ENCODE measurements at regions not wholly inside any gene's neighbourhood (a gene's known extent, or its start where the extent isn't known, plus 50 kb on each side); places are given as distances from the start of the nearest gene placed in this dataset.

GRCh38 chr21:23452384-23453083, 2154.7 kb downstream of the MRPL39 start:
- WGBS, 2 experiments (ENCODE audit: extremely low coverage in 2 of 2, insufficient read length in 1 of 2): 80% methylated on average over 1 of the region's 19 CpGs; no CpG with 5 or more reads in 1 of the 2 experiments
- no peak overlapping the region for H2BK120ac ChIP-seq (ENCODE audit: low read depth, low read length)
- dilution Hi-C loops (cut with HindIII; ENCODE audit: low sequenced_read_pairs, unreplicated experiment) (no loop called here), in situ Hi-C loops (cut with MboI; ENCODE audit: low sequenced_read_pairs) (no loop called here), intact Hi-C loops (cut with micrococcal nuclease) (no loop called here)
- no peak for DNase-seq
- H3K23ac ChIP-seq (ENCODE audit: low read depth, low read length): no peak overlapping the region
- H3K56ac ChIP-seq (ENCODE audit: extremely low read depth, insufficient read depth, low read length): no peak overlapping the region
- H4K91ac ChIP-seq (ENCODE audit: insufficient read depth, low read depth, low read length): no peak overlapping the region
- no peak overlapping the region for H2AFZ ChIP-seq (replicated peaks; ENCODE audit: low read length, poor library complexity)
- H3K14ac ChIP-seq (replicated peaks; ENCODE audit: low read depth, low read length): no peak overlapping the region
- H3K27me3 ChIP-seq (ENCODE audit: control insufficient read depth, insufficient read depth, low read length): no peaks in the 10 kb centered on the region
- H3K4me1 ChIP-seq (ENCODE audit: control insufficient read depth, insufficient read depth, low read length): no peaks in the 10 kb centered on the region
- no peaks in the 10 kb centered on the region for H3K36me3 ChIP-seq (ENCODE audit: control insufficient read depth, insufficient read depth, low read length)
- no peaks in the 10 kb centered on the region for H4K20me1 ChIP-seq (ENCODE audit: insufficient read depth, low read length)
- no peak overlapping the region for H3K4ac ChIP-seq (ENCODE audit: low read depth, low read length)
- H2AK9ac ChIP-seq (replicated peaks; ENCODE audit: low read depth, low read length, poor library complexity): no peak overlapping the region
- no peak overlapping the region for H2BK20ac ChIP-seq (ENCODE audit: low read depth, low read length)
- H2AK5ac ChIP-seq (ENCODE audit: low read depth, low read length): no peak overlapping the region
- no peak overlapping the region for H3K9ac ChIP-seq (ENCODE audit: low read depth, low read length)
- no peak overlapping the region for H3K4me3 ChIP-seq (ENCODE audit: insufficient read depth, low read depth, low read length)
- no peak overlapping the region for H2BK5ac ChIP-seq (ENCODE audit: low read depth, low read length, poor library complexity, severe bottlenecking)
- no peak overlapping the region for H3K4me2 ChIP-seq (ENCODE audit: low read depth, low read length)
- H3K9me3 ChIP-seq (ENCODE audit: control insufficient read depth, insufficient read depth, low read length): peaks cover 4% of the 10 kb centered on the region
- H2BK15ac ChIP-seq (ENCODE audit: low read depth, low read length): no peak overlapping the region
- no peaks in the 10 kb centered on the region for H3K79me1 ChIP-seq (ENCODE audit: low read depth in 1 of 2, low read length in 2 of 2)
- POLR2A ChIA-PET (ENCODE audit: unreplicated experiment): no interaction called here
- no peak overlapping the region for H3K18ac ChIP-seq (ENCODE audit: low read depth, low read length)
- H4K8ac ChIP-seq (ENCODE audit: low read depth in 2 of 2, low read length in 2 of 2): no peak overlapping the region
- BruUV-seq (replicated peaks): no TSS peak
- H3K27ac ChIP-seq (ENCODE audit: insufficient read depth, low read length): no peak overlapping the region
- no peak for ATAC-seq (ENCODE audit: low read depth)
- CTCF ChIA-PET: interaction anchor here (0.6 kb wide), 1 partner anchor 547 kb away, joined by 6 read pairs; no protein-coding TSS in a partner anchor
- no peak overlapping the region for H4K5ac ChIP-seq (ENCODE audit: low read depth, low read length)
- TF ChIP-seq POLR2A (IDR thresholded peaks at IDR 0.05; ENCODE audit: low read depth, low read length) (no peak), BHLHE40 (IDR thresholded peaks at IDR 0.05; ENCODE audit: low read depth, low read length) (no peak), CHD1 (IDR thresholded peaks at IDR 0.05; ENCODE audit: low read depth, low read length) (no peak), USF2 (IDR thresholded peaks at IDR 0.05; ENCODE audit: low read depth, low read length) (no peak), CEBPB (IDR thresholded peaks at IDR 0.05; ENCODE audit: low read depth, low read length) (no peak), SMC3 (IDR thresholded peaks at IDR 0.05; ENCODE audit: low read depth, low read length) (no peak), NFE2L2 (IDR thresholded peaks at IDR 0.05; ENCODE audit: low read depth, low read length) (no peak), RFX5 (IDR thresholded peaks at IDR 0.05; ENCODE audit: low read depth, low read length) (no peak), MXI1 (IDR thresholded peaks at IDR 0.05; ENCODE audit: borderline replicate concordance, low read depth, low read length) (no peak), MAZ (IDR thresholded peaks at IDR 0.05; ENCODE audit: borderline replicate concordance, low read depth, low read length) (no peak)
- TF ChIP-seq, protein P1, sequence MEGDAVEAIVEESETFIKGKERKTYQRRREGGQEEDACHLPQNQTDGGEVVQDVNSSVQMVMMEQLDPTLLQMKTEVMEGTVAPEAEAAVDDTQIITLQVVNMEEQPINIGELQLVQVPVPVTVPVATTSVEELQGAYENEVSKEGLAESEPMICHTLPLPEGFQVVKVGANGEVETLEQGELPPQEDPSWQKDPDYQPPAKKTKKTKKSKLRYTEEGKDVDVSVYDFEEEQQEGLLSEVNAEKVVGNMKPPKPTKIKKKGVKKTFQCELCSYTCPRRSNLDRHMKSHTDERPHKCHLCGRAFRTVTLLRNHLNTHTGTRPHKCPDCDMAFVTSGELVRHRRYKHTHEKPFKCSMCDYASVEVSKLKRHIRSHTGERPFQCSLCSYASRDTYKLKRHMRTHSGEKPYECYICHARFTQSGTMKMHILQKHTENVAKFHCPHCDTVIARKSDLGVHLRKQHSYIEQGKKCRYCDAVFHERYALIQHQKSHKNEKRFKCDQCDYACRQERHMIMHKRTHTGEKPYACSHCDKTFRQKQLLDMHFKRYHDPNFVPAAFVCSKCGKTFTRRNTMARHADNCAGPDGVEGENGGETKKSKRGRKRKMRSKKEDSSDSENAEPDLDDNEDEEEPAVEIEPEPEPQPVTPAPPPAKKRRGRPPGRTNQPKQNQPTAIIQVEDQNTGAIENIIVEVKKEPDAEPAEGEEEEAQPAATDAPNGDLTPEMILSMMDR (conservative IDR thresholded peaks at IDR 0.05; ENCODE audit: low read depth, low read length): no peak
- no peaks in the 10 kb centered on the region for H3K9me1 ChIP-seq (ENCODE audit: insufficient read depth, low read length)

All from IMR-90 (cell line).